Fibroblast of the conjunctiva (primary cell): ENCODE measurements at regions not wholly inside any gene's neighbourhood (a gene's known extent, or its start where the extent isn't known, plus 50 kb on each side); places are given as distances from the start of the nearest gene placed in this dataset.

Source experiments
- DNase-seq: peaks from one replicate; pipeline ENCODE4 v3.0.0-alpha.2; 2010; ENCODE audit warnings: low read depth

GRCh38 chr14:49999146-49999761, 106.4 kb downstream of the ARF6 start:
- no peak for DNase-seq

- no peak for DNase-seq
These were observed 107.0 kb downstream of the ARF6 start for GRCh38 chr14:49999826-50000379.

GRCh38 chr14:50000380-50001150, 107.7 kb downstream of the ARF6 start:
- peak; percentile 79 for DNase-seq

- DNase-seq, result no peak
These were observed 108.5 kb downstream of the ARF6 start for GRCh38 chr14:50001151-50001998.

GRCh38 chr14:50001999-50002925, 109.4 kb downstream of the ARF6 start:
- no peak for DNase-seq

- DNase-seq, result no peak
These were observed 110.0 kb downstream of the ARF6 start for GRCh38 chr14:50002926-50003212.

GRCh38 chr14:50003213-50004021, 110.5 kb downstream of the ARF6 start:
- DNase-seq, result no peak

- no peak for DNase-seq
These were observed 110.2 kb downstream of the VCPKMT start for GRCh38 chr14:50006141-50006540.

- DNase-seq, result no peak
These were observed 109.1 kb downstream of the VCPKMT start for GRCh38 chr14:50007123-50007903.

GRCh38 chr14:50008562-50008961, 107.8 kb downstream of the VCPKMT start:
- no peak for DNase-seq

- no peak for DNase-seq
These were observed 107.4 kb downstream of the VCPKMT start for GRCh38 chr14:50008974-50009373.

- DNase-seq, result no peak
These were observed 105.6 kb downstream of the VCPKMT start for GRCh38 chr14:50010752-50011151.

GRCh38 chr14:50011242-50011641, 105.1 kb downstream of the VCPKMT start:
- no peak for DNase-seq

GRCh38 chr14:50012644-50013043, 103.7 kb downstream of the VCPKMT start:
- no peak for DNase-seq

GRCh38 chr14:50013198-50013918, 103.0 kb downstream of the VCPKMT start:
- DNase-seq, result no peak

- no peak for DNase-seq
These were observed 102.4 kb downstream of the VCPKMT start for GRCh38 chr14:50013934-50014333.

GRCh38 chr14:50014809-50015430, 101.5 kb downstream of the VCPKMT start:
- no peak for DNase-seq

- DNase-seq, result no peak
These were observed 100.7 kb downstream of the VCPKMT start for GRCh38 chr14:50015716-50016115.
